Activated T-helper 17 cell treated with anti-CD3 and anti-CD28 coated beads, Interleukin-2, amount 50 U/mL, for 72 hours (primary cell): ENCODE measurements at regions not wholly inside any gene's neighbourhood (a gene's known extent, or its start where the extent isn't known, plus 50 kb on each side); places are given as distances from the start of the nearest gene placed in this dataset.
"Not testable (repeated sequence)": the region's sequence is repeated elsewhere in the genome, so short reads cannot be mapped to it uniquely, and the experiment has no call there.

Experiments used
- ATAC-seq: fragments of 150-1000 bp; cut with Tn5 transposase; replicated peaks from 2 replicates; pipeline ENCODE4 v1.10.0; 2021; ENCODE audit warnings: mild to moderate bottlenecking, moderate library complexity
- H3K27ac Mint-ChIP-seq: one replicate; pipeline ENCODE4 v1.8.0; 2022; ENCODE audit warnings: mixed read lengths
- H3K27me3 Mint-ChIP-seq: one replicate; pipeline ENCODE4 v1.8.0; 2022; ENCODE audit warnings: mixed read lengths
- H3K36me3 Mint-ChIP-seq: one replicate; pipeline ENCODE4 v1.8.0; 2022; ENCODE audit warnings: low read depth, mild to moderate bottlenecking, mixed read lengths
- H3K4me1 Mint-ChIP-seq: one replicate; pipeline ENCODE4 v1.8.0; 2022; ENCODE audit warnings: mixed read lengths
- H3K4me3 Mint-ChIP-seq: one replicate; pipeline ENCODE4 v1.8.0; 2022; ENCODE audit warnings: mild to moderate bottlenecking, mixed read lengths
- H3K9me3 Mint-ChIP-seq: one replicate; pipeline ENCODE4 v1.8.0; 2022; ENCODE audit warnings: mixed read lengths

GRCh38 chr19:30066781-30067759 lies 125.0 kb downstream of the URI1 start:
- Mint-ChIP-seq H3K36me3 (no peaks in the 10 kb centered on the region), H3K4me1 (no peaks in the 10 kb centered on the region), H3K9me3 (no peaks in the 10 kb centered on the region), H3K4me3 (no peak overlapping the region), H3K27me3 (peaks cover 3% of the 10 kb centered on the region), H3K27ac (no peak overlapping the region)
- no peak for ATAC-seq

- ATAC-seq, H3K36me3 Mint-ChIP-seq, H3K27ac Mint-ChIP-seq, H3K9me3 Mint-ChIP-seq, H3K4me3 Mint-ChIP-seq, H3K4me1 Mint-ChIP-seq, H3K27me3 Mint-ChIP-seq: not testable (repeated sequence)
These were observed 126.0 kb downstream of the URI1 start for GRCh38 chr19:30067956-30068506.

- H3K4me1 Mint-ChIP-seq, result no peaks in the 10 kb centered on the region
- no peaks in the 10 kb centered on the region for H3K36me3 Mint-ChIP-seq
- H3K27ac Mint-ChIP-seq, result no peak overlapping the region
- no peaks in the 10 kb centered on the region for H3K9me3 Mint-ChIP-seq
- no peak for ATAC-seq
- no peak overlapping the region for H3K4me3 Mint-ChIP-seq
- H3K27me3 Mint-ChIP-seq, result peaks cover 3% of the 10 kb centered on the region
These were observed 126.7 kb downstream of the URI1 start for GRCh38 chr19:30068528-30069395.

GRCh38 chr19:30069535-30070197 lies 127.6 kb downstream of the URI1 start:
- H3K4me1 Mint-ChIP-seq, result no peaks in the 10 kb centered on the region
- no peak overlapping the region for H3K27ac Mint-ChIP-seq
- no peaks in the 10 kb centered on the region for H3K36me3 Mint-ChIP-seq
- no peak for ATAC-seq
- peaks cover 3% of the 10 kb centered on the region for H3K27me3 Mint-ChIP-seq
- H3K4me3 Mint-ChIP-seq, result no peak overlapping the region
- no peaks in the 10 kb centered on the region for H3K9me3 Mint-ChIP-seq

GRCh38 chr19:30070198-30070967 lies 128.3 kb downstream of the URI1 start:
- no peak for ATAC-seq

GRCh38 chr19:30070968-30071632 lies 129.1 kb downstream of the URI1 start:
- ATAC-seq, result no peak
- H3K4me3 Mint-ChIP-seq, result no peak overlapping the region
- H3K27ac Mint-ChIP-seq, result no peak overlapping the region
- H3K36me3 Mint-ChIP-seq, result no peaks in the 10 kb centered on the region
- H3K9me3 Mint-ChIP-seq, result no peaks in the 10 kb centered on the region
- peaks cover 7% of the 10 kb centered on the region for H3K27me3 Mint-ChIP-seq
- H3K4me1 Mint-ChIP-seq, result no peaks in the 10 kb centered on the region

More at GRCh38 chr19:30070198-30070967, 128.3 kb downstream of the URI1 start:
- H3K27ac Mint-ChIP-seq, result no peak overlapping the region
- no peaks in the 10 kb centered on the region for H3K4me1 Mint-ChIP-seq
- H3K9me3 Mint-ChIP-seq, result no peaks in the 10 kb centered on the region
- H3K27me3 Mint-ChIP-seq, result peaks cover 3% of the 10 kb centered on the region
- H3K4me3 Mint-ChIP-seq, result no peak overlapping the region
- no peaks in the 10 kb centered on the region for H3K36me3 Mint-ChIP-seq

GRCh38 chr19:30071871-30072270 lies 129.8 kb downstream of the URI1 start:
- Mint-ChIP-seq H3K36me3 (no peaks in the 10 kb centered on the region), H3K4me1 (no peaks in the 10 kb centered on the region), H3K27ac (no peak overlapping the region), H3K4me3 (no peak overlapping the region), H3K27me3 (peaks cover 7% of the 10 kb centered on the region), H3K9me3 (no peaks in the 10 kb centered on the region)
- ATAC-seq, result no peak

- Mint-ChIP-seq H3K27me3 (peaks cover 4% of the 10 kb centered on the region), H3K4me3 (no peak overlapping the region), H3K36me3 (no peaks in the 10 kb centered on the region), H3K4me1 (no peaks in the 10 kb centered on the region), H3K27ac (no peak overlapping the region), H3K9me3 (no peaks in the 10 kb centered on the region)
- ATAC-seq, result no peak
These were observed 131.3 kb downstream of the URI1 start for GRCh38 chr19:30073152-30074000.

GRCh38 chr19:30074096-30074495 lies 132.1 kb downstream of the URI1 start:
- H3K9me3 Mint-ChIP-seq, result no peaks in the 10 kb centered on the region
- no peak overlapping the region for H3K4me3 Mint-ChIP-seq
- H3K27ac Mint-ChIP-seq, result no peak overlapping the region
- no peak for ATAC-seq
- no peaks in the 10 kb centered on the region for H3K4me1 Mint-ChIP-seq
- H3K27me3 Mint-ChIP-seq, result peaks cover 5% of the 10 kb centered on the region
- H3K36me3 Mint-ChIP-seq, result no peaks in the 10 kb centered on the region

- no peak overlapping the region for H3K27ac Mint-ChIP-seq
- H3K36me3 Mint-ChIP-seq, result no peaks in the 10 kb centered on the region
- H3K4me1 Mint-ChIP-seq, result no peaks in the 10 kb centered on the region
- no peaks in the 10 kb centered on the region for H3K9me3 Mint-ChIP-seq
- no peak for ATAC-seq
- H3K27me3 Mint-ChIP-seq, result peaks cover 12% of the 10 kb centered on the region
- no peak overlapping the region for H3K4me3 Mint-ChIP-seq
These were observed 133.0 kb downstream of the URI1 start for GRCh38 chr19:30074741-30075715.

GRCh38 chr19:30076101-30076551 lies 134.1 kb downstream of the URI1 start:
- Mint-ChIP-seq H3K4me1 (no peaks in the 10 kb centered on the region), H3K36me3 (no peaks in the 10 kb centered on the region), H3K27me3 (peaks cover 12% of the 10 kb centered on the region), H3K4me3 (no peak overlapping the region), H3K27ac (no peak overlapping the region), H3K9me3 (no peaks in the 10 kb centered on the region)
- no peak for ATAC-seq
